ENCODE measurements at regions not wholly inside any gene's neighbourhood (a gene's known extent, or its start where the extent isn't known, plus 50 kb on each side); places are given as distances from the start of the nearest gene placed in this dataset.

- no peak for TF ChIP-seq CBX8 (IDR thresholded peaks at IDR 0.05; ENCODE audit: borderline replicate concordance, low read depth, low read length)
- TF ChIP-seq JUND (IDR thresholded peaks at IDR 0.05; ENCODE audit: low read length): no peak
- TF ChIP-seq HDAC6 (IDR thresholded peaks at IDR 0.05; ENCODE audit: low read depth, low read length): no peak
- no peak for TF ChIP-seq ZNF274 (IDR thresholded peaks at IDR 0.05; ENCODE audit: borderline replicate concordance, extremely low read depth, low read length)
- TF ChIP-seq POLR2AphosphoS5 (IDR thresholded peaks at IDR 0.05; ENCODE audit: low read depth, low read length): no peak
- no peak overlapping the region for H3K27ac ChIP-seq (ENCODE audit: low read depth, low read length)
- H3K27me3 ChIP-seq (replicated peaks in 1 of 4; ENCODE audit: control insufficient read depth in 3 of 4, extremely low read depth in 1 of 4, insufficient read depth in 3 of 4, low read length in 3 of 4): no peaks in the 10 kb centered on the region
- ChIA-PET CTCF (ENCODE audit: partially characterized antibody) (no interaction called here), POLR2A (ENCODE audit: partially characterized antibody) (no interaction called here)
- H4K20me1 ChIP-seq (replicated peaks in 1 of 2; ENCODE audit: control insufficient read depth in 1 of 2, insufficient read depth in 2 of 2, low read length in 2 of 2): no peaks in the 10 kb centered on the region
- H3K23ac ChIP-seq (ENCODE audit: insufficient read length): no peak overlapping the region
- H3K79me2 ChIP-seq (ENCODE audit: control insufficient read depth in 1 of 2, insufficient read depth in 2 of 2, low read length in 2 of 2): no peaks in the 10 kb centered on the region
- H3K36me3 ChIP-seq (ENCODE audit: control insufficient read depth in 2 of 4, insufficient read depth in 4 of 4, low read length in 3 of 4): no peaks in the 10 kb centered on the region; a peak in 1 of 8 replicates
- WGBS, 2 experiments (ENCODE audit: extremely low coverage in 1 of 2, insufficient coverage in 1 of 2, insufficient read length in 1 of 2, insufficient replicate concordance in 2 of 2, low coverage in 1 of 2, low lambda C conversion rate in 2 of 2, missing lambda C conversion rate in 1 of 2): 48 to 100% methylated on average over 9 of the region's 10 CpGs
- no peak overlapping the region for H4K8ac ChIP-seq (ENCODE audit: extremely low read depth, insufficient read depth, low read length)
- H3K9ac ChIP-seq (replicated peaks in 1 of 4; ENCODE audit: extremely low read depth in 1 of 4, low read depth in 3 of 4, low read length in 3 of 4): no peak overlapping the region
- no peak overlapping the region for H2BK15ac ChIP-seq (ENCODE audit: low read length)
- H3K9me3 ChIP-seq (ENCODE audit: insufficient read depth in 2 of 2, low read depth in 1 of 2, low read length in 1 of 2): peaks cover 34 to 57% of the 10 kb centered on the region in 2 experiments
- no peak overlapping the region for H2BK12ac ChIP-seq (ENCODE audit: low read depth, low read length)
- H3K56ac ChIP-seq (replicated peaks; ENCODE audit: insufficient read length, low read depth, low read length): no peak overlapping the region
- H2AK5ac ChIP-seq (ENCODE audit: low read depth, low read length): no peak overlapping the region
- H3K4ac ChIP-seq (replicated peaks; ENCODE audit: insufficient read length, low read depth, low read length): no peak overlapping the region
- H3K4me3 ChIP-seq (ENCODE audit: extremely low read depth in 1 of 4, insufficient read depth in 2 of 4, low read depth in 3 of 4, low read length in 4 of 4): no peak overlapping the region
- no peak overlapping the region for H2BK5ac ChIP-seq (ENCODE audit: low read depth, low read length)
- no peak overlapping the region for H2BK120ac ChIP-seq (replicated peaks; ENCODE audit: low read depth, low read length)
- H3K79me1 ChIP-seq (ENCODE audit: low read depth, low read length): no peaks in the 10 kb centered on the region
- FAIRE-seq (no peak), DNase-seq (ENCODE audit: low read depth in 1 of 2, low spot score in 2 of 2) (no peak)
- H3K18ac ChIP-seq (ENCODE audit: extremely low read depth, low read length): no peak overlapping the region
- H3K23me2 ChIP-seq (ENCODE audit: low read depth, low read length): peaks cover 20% of the 10 kb centered on the region; the same call in 1 of the 2 replicates
- no peak overlapping the region for H4K91ac ChIP-seq (replicated peaks; ENCODE audit: insufficient read length, low read length)
- no peak overlapping the region for H4K5ac ChIP-seq (ENCODE audit: insufficient read length, low read depth, low read length)
- no peaks in the 10 kb centered on the region for H3K4me1 ChIP-seq (replicated peaks in 1 of 4; ENCODE audit: control insufficient read depth in 3 of 4, insufficient read depth in 4 of 4, low read length in 3 of 4)
- no peak overlapping the region for H3K14ac ChIP-seq (ENCODE audit: insufficient read length)
- no peak overlapping the region for H2AFZ ChIP-seq (ENCODE audit: low read length)
- no peak overlapping the region for H2BK20ac ChIP-seq (ENCODE audit: low read length)
- H3K4me2 ChIP-seq (ENCODE audit: insufficient read depth in 1 of 2, low read depth in 2 of 2, low read length in 2 of 2): no peak overlapping the region
Measured at GRCh38 chrY:10973422-10973821, 1445.7 kb downstream of the TSPY10 start.

All from H1 (cell line).